ENCODE measurements at regions not wholly inside any gene's neighbourhood (a gene's known extent, or its start where the extent isn't known, plus 50 kb on each side); places are given as distances from the start of the nearest gene placed in this dataset.

DNA sequence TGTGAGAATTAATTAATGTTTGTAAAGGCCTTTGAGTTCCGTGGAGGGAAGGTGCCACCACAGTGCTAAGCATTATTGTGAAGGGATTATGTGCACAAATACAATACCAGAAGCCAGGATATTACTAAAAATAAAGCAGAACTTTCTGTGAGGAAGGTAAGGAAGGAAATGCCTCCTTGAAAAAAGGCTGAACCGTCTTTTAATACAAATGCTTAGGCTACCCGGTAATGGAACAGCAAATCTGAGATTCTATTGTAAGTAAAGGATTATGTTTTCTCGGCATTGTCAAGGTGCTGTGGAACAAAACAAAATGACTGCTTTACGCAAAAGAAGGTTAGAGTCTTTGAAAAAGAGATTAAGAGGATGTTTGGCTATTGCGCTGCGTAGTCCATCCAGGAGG is 57.9 kb upstream of the SPRY1 start:
- no peak for DNase-seq

GRCh38 chr4:123339507-123340380 is 56.9 kb upstream of the SPRY1 start:
- no peak for DNase-seq

DNA sequence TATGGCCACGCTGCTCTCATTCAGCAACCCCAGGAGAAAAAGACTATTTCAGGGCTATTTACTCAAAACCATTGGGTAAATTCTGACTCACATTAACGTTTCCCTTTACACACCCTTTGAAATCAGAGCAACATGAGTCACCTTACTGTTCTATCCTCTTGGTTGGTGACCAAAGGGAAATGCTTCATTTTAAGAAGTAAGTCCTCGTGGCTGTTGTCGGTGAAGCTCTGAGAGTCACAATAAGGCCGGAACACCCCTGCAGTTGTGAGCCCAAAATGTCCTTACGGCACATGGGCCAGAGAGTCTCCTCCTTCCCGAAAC is 56.3 kb upstream of the SPRY1 start:
- DNase-seq: no peak

DNA sequence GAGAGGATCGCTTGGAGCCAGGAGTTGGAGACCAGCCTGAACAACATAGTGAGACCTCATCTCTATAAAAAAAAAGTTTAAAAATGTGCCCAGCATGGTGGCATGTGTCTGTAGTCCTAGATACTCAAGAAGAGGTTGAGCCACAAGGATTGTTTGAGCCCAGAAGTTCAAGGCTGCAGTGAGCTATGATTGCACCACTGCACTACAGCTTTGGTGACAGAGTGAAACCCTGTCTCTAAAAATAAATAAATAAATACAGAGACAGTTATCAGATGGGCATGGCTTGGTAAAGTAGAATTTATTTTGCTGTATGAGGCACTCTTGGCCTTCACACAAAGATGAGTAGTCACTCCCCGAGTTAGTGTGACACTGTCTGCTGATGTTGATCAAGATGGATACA is 54.1 kb upstream of the SPRY1 start:
- no peak for DNase-seq

DNA sequence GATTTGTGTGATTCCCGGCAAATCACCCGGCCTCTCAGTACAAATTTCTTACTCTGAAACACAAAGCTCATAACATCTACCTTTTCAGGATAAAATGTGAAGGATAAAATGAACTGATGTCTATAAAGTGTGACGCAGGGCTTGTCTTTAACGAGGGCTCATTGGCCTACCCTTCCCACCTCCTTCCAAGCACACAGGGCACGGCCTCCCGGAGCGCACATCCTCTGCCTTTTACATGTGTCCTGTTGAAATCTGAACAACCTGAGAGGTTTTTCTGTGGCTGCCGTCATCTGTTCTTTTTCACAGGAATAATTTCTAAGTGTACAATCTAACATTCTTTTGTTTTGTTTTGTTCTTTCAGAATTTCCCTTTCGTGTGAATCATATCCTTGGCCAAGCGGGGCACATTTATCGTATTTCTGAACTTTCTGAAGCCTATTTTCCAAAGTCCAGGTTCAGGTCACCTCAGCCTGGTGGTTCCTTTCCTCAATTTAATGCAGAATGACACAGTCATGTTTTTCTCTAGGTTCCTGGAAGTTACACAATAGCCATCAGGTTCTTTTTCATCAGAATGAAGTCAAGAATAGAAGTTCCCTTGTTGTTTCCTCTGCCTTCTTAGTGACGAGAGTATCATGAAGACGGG is 53.1 kb upstream of the SPRY1 start:
- DNase-seq: no peak

DNA sequence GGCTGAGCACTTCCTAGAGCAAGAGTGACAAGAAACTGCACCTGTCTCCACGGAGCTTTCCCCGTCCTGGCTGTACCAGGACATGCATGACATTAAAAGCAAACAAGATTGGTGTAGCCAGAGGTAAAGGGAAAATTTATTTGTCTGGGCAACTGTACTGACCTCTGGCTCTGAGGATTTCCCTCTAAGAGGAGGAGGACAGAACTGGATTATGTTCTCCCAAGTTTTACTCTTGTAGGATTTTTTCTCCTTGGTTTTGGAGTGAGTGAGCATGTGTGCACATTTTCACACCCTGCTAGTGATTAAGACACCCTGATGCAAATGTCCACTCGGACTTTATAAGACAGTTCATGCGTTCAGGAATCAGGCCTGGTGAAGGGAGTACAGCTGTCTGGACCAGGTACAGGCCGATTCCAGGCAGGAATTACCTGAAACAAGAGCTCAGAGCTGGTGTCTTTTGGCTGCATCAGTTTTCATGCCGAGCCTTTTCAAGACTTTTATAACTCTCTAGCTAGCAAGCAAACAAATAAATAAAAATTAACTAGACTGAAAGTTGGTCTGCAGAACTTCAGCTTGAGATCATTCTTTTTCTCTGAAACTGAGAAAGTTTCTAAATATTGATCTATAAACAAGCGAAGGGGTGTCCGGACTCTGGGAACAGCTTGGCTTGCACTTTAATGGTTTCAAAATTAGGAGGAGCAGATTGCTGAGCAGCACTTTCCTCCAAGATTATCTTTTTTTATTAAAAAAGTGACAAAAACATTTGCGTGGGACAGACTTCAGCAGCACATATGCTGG is 51.3 kb upstream of the SPRY1 start:
- no peak for DNase-seq

- no peak for DNase-seq
These were observed 50.7 kb upstream of the SPRY1 start for GRCh38 chr4:123345935-123346300.

- DNase-seq: no peak
These were observed 50.2 kb upstream of the SPRY1 start for GRCh38 chr4:123346330-123346940.
